Germinal center (tissue), 1 donor: ENCODE measurements at regions not wholly inside any gene's neighbourhood (a gene's known extent, or its start where the extent isn't known, plus 50 kb on each side); places are given as distances from the start of the nearest gene placed in this dataset.

Experiments used
- DNase-seq: peaks from one replicate; pipeline ENCODE4 v3.0.0; 2012; ENCODE audit warnings: mixed read lengths, low spot score

GRCh38 chr7:136174477-136175125, 197.4 kb upstream of the MTPN start:
- no peak for DNase-seq

DNA sequence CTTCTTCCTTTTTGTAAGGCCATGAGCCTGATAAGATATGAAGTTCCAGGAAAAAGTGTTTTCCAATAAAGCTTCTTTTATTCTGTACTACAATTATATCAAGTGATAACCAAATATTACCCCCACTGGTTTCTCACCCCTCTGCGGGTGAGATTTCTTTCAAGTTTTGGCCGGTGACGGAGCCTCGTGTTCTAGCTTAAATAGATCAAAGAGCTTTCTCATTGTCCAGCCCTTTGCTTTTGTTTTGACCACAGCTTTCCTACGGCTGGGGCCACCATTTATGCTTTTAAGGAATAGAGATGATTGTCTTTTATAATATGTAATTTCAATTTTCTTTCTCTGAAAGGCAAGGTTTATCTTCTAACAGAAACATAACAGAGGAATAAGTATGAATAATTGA, 196.7 kb upstream of the MTPN start:
- DNase-seq, result no peak

- no peak for DNase-seq
Observed at GRCh38 chr7:136171233-136171632, 194.1 kb upstream of the MTPN start.

DNA sequence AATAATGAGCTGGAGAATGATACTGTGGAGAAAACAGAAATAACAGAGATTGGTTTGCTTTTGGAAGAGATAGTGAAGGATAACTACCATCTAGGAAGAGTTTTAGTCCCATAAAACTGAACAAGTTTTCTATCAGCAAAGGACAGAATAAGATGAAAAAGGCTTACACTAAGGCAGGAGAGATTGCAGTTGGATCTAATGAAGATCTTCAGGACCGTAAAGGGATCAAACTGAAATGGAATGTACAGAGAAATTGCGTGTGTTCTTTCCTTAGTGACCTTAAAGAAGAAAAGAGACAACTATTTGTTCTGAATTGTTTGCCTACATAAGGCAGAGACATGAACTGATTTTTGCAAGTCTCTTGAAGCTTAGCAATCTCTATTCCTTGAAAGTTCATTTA, 191.7 kb upstream of the MTPN start:
- DNase-seq, result no peak

- DNase-seq, result no peak
Observed at GRCh38 chr7:136167991-136168390, 190.8 kb upstream of the MTPN start.

DNA sequence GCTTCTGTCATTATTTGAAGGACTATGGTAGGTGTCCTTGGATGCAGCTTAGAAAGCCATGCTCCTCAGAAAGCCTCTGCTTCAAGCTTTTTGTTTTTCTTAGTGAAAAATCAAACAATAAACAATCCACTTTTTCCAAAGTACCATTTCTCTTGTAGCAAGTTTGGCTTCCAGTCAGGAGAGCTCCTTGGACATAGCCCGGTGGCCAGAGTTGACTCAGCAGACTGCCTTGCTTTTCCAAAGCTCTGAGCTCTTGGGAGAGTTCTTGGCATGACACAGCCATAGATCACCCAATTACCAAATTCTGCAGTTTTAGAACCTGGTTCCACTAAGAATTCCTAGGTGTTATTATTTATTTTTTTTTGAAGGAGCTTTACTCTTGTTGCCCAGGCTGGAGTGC, 189.4 kb upstream of the MTPN start:
- no peak for DNase-seq

- no peak for DNase-seq
Observed at GRCh38 chr7:136163340-136163801, 186.2 kb upstream of the MTPN start.

- DNase-seq, result no peak
Observed at GRCh38 chr7:136150311-136150710, 173.2 kb upstream of the MTPN start.

GRCh38 chr7:136148920-136149319, 171.8 kb upstream of the MTPN start:
- DNase-seq, result no peak

- no peak for DNase-seq
Observed at GRCh38 chr7:136146925-136147324, 169.8 kb upstream of the MTPN start.

GRCh38 chr7:136144182-136144581, 167.0 kb upstream of the MTPN start:
- no peak for DNase-seq

GRCh38 chr7:136143271-136143670, 166.1 kb upstream of the MTPN start:
- DNase-seq, result no peak

DNA sequence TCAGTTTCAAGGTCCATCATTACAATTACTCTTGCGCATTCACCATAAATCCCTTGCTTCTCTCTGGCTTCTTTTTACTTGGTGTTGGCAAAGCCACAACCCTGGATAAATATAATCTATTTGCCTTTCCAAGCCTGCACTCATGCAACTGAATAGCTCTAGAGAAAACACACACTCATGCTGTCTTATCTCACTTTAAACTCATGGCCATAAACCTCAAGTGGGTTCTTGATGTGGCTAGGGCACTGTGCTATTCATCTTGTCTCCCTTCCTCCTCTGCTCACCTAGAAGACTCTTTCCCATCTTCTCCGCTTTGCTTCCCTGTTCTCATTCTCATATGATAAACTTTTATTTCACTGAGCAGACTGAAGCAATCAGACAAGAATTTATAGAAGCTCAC, 165.4 kb upstream of the MTPN start:
- no peak for DNase-seq

- DNase-seq, result no peak
Observed at GRCh38 chr7:136140469-136140868, 163.3 kb upstream of the MTPN start.

DNA sequence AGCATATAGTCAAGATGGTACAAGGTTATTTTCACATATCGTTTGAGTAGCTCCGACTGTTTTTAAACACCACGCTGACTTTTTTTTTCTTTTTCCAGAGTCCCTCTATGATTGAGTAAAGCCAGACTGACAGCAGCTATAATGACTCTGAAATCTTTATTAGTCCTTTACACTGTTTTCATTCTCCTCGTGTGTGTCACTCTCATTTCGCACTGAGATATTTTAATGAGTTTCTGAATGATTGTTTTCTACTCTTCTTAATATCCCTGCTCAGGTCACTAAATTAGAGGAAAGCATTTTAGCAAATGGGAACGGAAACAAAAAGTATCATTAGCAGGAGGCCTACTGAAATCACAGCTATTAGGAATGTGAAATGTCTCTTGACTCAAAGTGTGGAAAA, 162.3 kb upstream of the MTPN start:
- no peak for DNase-seq

- no peak for DNase-seq
Observed at GRCh38 chr7:136138991-136139390, 161.8 kb upstream of the MTPN start.

- no peak for DNase-seq
Observed at GRCh38 chr7:136136906-136137454, 159.8 kb upstream of the MTPN start.

DNA sequence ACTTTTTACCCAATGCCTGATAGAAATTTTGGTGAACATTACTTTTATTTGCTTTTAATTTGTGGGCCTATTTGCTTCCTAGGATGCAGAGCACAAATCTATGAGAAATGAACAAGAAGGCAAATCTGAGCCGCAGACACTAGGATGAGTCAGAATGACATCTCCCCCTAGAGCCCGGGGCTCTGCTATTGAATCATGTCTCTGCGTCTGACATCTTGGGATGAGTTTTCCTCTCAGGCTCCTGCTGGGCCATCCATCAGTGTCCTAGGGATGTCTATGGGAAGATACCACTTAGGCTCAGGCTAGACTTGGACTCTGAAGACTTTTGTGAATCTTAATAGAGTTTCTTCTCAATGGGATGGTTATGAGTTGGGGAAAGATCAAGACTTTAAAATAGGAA, 157.3 kb upstream of the MTPN start:
- no peak for DNase-seq

DNA sequence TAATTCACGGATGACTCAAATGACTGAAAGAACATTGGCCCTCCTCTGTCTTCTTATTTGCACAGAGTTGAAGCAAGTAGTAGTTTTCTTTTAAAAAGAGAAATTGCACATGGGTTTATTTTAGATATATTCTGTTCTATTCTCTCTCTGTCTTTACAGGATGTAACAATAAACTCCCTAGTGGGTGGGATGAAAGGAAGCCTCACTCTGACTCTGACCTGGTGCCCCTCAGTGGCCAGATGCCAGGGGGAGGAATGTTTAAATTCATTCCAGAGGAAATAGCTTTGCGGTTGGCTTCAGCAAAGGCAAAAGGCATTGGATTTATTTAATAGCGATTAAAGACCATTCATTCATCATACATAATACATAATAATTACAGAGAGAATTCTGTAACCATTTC, 156.4 kb upstream of the MTPN start:
- no peak for DNase-seq

- DNase-seq, result no peak
Observed at GRCh38 chr7:136131304-136131630, 154.1 kb upstream of the MTPN start.

- DNase-seq, result no peak
Observed at GRCh38 chr7:136130511-136131303, 153.5 kb upstream of the MTPN start.

GRCh38 chr7:136128050-136128449, 150.9 kb upstream of the MTPN start:
- no peak for DNase-seq

- no peak for DNase-seq
Observed at GRCh38 chr7:136123352-136123751, 146.2 kb upstream of the MTPN start.

- DNase-seq, result no peak
Observed at GRCh38 chr7:136122026-136122425, 144.9 kb upstream of the MTPN start.
